ENCODE measurements at regions not wholly inside any gene's neighbourhood (a gene's known extent, or its start where the extent isn't known, plus 50 kb on each side); places are given as distances from the start of the nearest gene placed in this dataset.

- H2AFZ ChIP-seq (replicated peaks; ENCODE audit: low read length, poor library complexity) = no peak overlapping the region
- no peaks in the 10 kb centered on the region for H4K20me1 ChIP-seq (ENCODE audit: insufficient read depth, low read length)
- no peak overlapping the region for H3K9ac ChIP-seq (ENCODE audit: low read depth, low read length)
- H2BK20ac ChIP-seq (ENCODE audit: low read depth, low read length) = no peak overlapping the region
- ChIA-PET CTCF (no interaction called here), POLR2A (ENCODE audit: unreplicated experiment) (no interaction called here)
- no peak overlapping the region for H3K4me2 ChIP-seq (ENCODE audit: low read depth, low read length)
- H3K23ac ChIP-seq (ENCODE audit: low read depth, low read length) = no peak overlapping the region
- ATAC-seq (ENCODE audit: low read depth) (no peak), DNase-seq (no peak)
- no peak overlapping the region for H2BK15ac ChIP-seq (ENCODE audit: low read depth, low read length)
- no peaks in the 10 kb centered on the region for H3K4me1 ChIP-seq (ENCODE audit: control insufficient read depth, insufficient read depth, low read length)
- H3K79me1 ChIP-seq (ENCODE audit: low read depth in 1 of 2, low read length in 2 of 2) = no peaks in the 10 kb centered on the region
- H3K36me3 ChIP-seq (ENCODE audit: control insufficient read depth, insufficient read depth, low read length) = no peaks in the 10 kb centered on the region
- H3K4me3 ChIP-seq (ENCODE audit: insufficient read depth, low read depth, low read length) = no peak overlapping the region
- H3K4ac ChIP-seq (ENCODE audit: low read depth, low read length) = no peak overlapping the region
- intact Hi-C loops (cut with micrococcal nuclease) = no loop called here
- no peaks in the 10 kb centered on the region for H3K9me1 ChIP-seq (ENCODE audit: insufficient read depth, low read length)
- in situ Hi-C loops (cut with MboI; ENCODE audit: low sequenced_read_pairs) = loop anchor here (25.0 kb wide), 1 partner anchor 1111 kb away; the partner anchor contains the start of gene EFNB2
- no peaks in the 10 kb centered on the region for H3K27me3 ChIP-seq (ENCODE audit: control insufficient read depth, insufficient read depth, low read length)
- peak; percentile 65 for TF ChIP-seq MAFK (IDR thresholded peaks at IDR 0.05; ENCODE audit: low read depth, low read length)
- no peak for TF ChIP-seq RAD21 (IDR thresholded peaks at IDR 0.05; ENCODE audit: low read length)
- no peak overlapping the region for H3K56ac ChIP-seq (ENCODE audit: extremely low read depth, insufficient read depth, low read length)
- H3K27ac ChIP-seq (ENCODE audit: insufficient read depth, low read length) = no peak overlapping the region
- H2AK5ac ChIP-seq (ENCODE audit: low read depth, low read length) = no peak overlapping the region
- no peak overlapping the region for H3K18ac ChIP-seq (ENCODE audit: low read depth, low read length)
- no peak overlapping the region for H2AK9ac ChIP-seq (replicated peaks; ENCODE audit: low read depth, low read length, poor library complexity)
- no peaks in the 10 kb centered on the region for H3K9me3 ChIP-seq (ENCODE audit: control insufficient read depth, insufficient read depth, low read length)
- no peak overlapping the region for H3K14ac ChIP-seq (replicated peaks; ENCODE audit: low read depth, low read length)
- no peak overlapping the region for H2BK120ac ChIP-seq (ENCODE audit: low read depth, low read length)
- no peak overlapping the region for H2BK5ac ChIP-seq (ENCODE audit: low read depth, low read length, poor library complexity, severe bottlenecking)
- H4K5ac ChIP-seq (ENCODE audit: low read depth, low read length) = no peak overlapping the region
- no TSS peak for BruUV-seq (replicated peaks)
- dilution Hi-C loops (cut with HindIII; ENCODE audit: low sequenced_read_pairs, unreplicated experiment) = no loop called here
- WGBS, 2 experiments (ENCODE audit: extremely low coverage in 2 of 2, insufficient read length in 1 of 2) = no CpG with 5 or more reads among the region's 5 CpGs
- H4K91ac ChIP-seq (ENCODE audit: insufficient read depth, low read depth, low read length) = no peak overlapping the region
- H4K8ac ChIP-seq (ENCODE audit: low read depth in 2 of 2, low read length in 2 of 2) = no peak overlapping the region
Observed at GRCh38 chr13:105426441-105426840, 1109.0 kb downstream of the EFNB2 start.

Measured in IMR-90 (cell line).